ENCODE measurements at regions not wholly inside any gene's neighbourhood (a gene's known extent, or its start where the extent isn't known, plus 50 kb on each side); places are given as distances from the start of the nearest gene placed in this dataset.

DNA sequence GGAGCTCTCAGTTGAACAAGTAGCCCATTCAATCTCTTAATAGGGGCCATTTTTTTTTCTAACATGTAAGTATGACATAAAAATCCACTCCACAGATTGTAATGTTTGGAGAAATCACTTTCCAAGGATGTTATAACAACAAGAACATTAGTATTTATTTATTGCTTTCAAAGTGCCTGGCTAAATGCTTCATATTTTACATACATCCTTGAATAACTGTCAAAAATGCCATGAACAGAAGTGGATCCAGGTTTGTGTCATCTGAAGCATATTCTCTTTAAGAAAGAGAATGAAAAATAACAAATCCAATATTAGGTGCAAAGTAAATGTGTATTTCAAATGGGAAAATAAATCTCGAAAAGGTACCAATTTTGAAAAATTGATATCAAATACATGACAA lies 344.0 kb upstream of the FAT3 start:
- TF ChIP-seq, protein P1, sequence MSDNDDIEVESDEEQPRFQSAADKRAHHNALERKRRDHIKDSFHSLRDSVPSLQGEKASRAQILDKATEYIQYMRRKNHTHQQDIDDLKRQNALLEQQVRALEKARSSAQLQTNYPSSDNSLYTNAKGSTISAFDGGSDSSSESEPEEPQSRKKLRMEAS (CRISPR knock-in tag; IDR thresholded peaks at IDR 0.05) = no peak
- TF ChIP-seq, protein P2, sequence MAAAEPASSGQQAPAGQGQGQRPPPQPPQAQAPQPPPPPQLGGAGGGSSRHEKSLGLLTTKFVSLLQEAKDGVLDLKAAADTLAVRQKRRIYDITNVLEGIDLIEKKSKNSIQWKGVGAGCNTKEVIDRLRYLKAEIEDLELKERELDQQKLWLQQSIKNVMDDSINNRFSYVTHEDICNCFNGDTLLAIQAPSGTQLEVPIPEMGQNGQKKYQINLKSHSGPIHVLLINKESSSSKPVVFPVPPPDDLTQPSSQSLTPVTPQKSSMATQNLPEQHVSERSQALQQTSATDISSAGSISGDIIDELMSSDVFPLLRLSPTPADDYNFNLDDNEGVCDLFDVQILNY (CRISPR knock-in tag; IDR thresholded peaks at IDR 0.05) = no peak
- TF ChIP-seq ELF4 (CRISPR knock-in tag; IDR thresholded peaks at IDR 0.05; ENCODE audit: low read depth) = no peak
- TF ChIP-seq, protein P3, sequence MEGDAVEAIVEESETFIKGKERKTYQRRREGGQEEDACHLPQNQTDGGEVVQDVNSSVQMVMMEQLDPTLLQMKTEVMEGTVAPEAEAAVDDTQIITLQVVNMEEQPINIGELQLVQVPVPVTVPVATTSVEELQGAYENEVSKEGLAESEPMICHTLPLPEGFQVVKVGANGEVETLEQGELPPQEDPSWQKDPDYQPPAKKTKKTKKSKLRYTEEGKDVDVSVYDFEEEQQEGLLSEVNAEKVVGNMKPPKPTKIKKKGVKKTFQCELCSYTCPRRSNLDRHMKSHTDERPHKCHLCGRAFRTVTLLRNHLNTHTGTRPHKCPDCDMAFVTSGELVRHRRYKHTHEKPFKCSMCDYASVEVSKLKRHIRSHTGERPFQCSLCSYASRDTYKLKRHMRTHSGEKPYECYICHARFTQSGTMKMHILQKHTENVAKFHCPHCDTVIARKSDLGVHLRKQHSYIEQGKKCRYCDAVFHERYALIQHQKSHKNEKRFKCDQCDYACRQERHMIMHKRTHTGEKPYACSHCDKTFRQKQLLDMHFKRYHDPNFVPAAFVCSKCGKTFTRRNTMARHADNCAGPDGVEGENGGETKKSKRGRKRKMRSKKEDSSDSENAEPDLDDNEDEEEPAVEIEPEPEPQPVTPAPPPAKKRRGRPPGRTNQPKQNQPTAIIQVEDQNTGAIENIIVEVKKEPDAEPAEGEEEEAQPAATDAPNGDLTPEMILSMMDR (IDR thresholded peaks at IDR 0.05) = no peak
- no peak for TF ChIP-seq TCF7 (CRISPR knock-in tag; IDR thresholded peaks at IDR 0.05; ENCODE audit: low read depth)
- no peak for TF ChIP-seq FOXP1 (CRISPR knock-in tag; IDR thresholded peaks at IDR 0.05; ENCODE audit: borderline replicate concordance)
